ENCODE measurements at regions not wholly inside any gene's neighbourhood (a gene's known extent, or its start where the extent isn't known, plus 50 kb on each side); places are given as distances from the start of the nearest gene placed in this dataset.

GRCh38 chr5:169445191-169445590 lies 138.4 kb upstream of the SPDL1 start:
- no peak for DNase-seq

- DNase-seq: no peak
These were observed 140.4 kb upstream of the SPDL1 start for GRCh38 chr5:169442913-169443784.

GRCh38 chr5:169442403-169442874 lies 141.1 kb upstream of the SPDL1 start:
- no peak for DNase-seq

- no peak for DNase-seq
These were observed 139.3 kb upstream of the SLIT3 start for GRCh38 chr5:169440107-169440705.

- DNase-seq: no peak
These were observed 138.4 kb upstream of the SLIT3 start for GRCh38 chr5:169439362-169439761.

- DNase-seq: no peak
These were observed 134.7 kb upstream of the SLIT3 start for GRCh38 chr5:169435506-169436229.

GRCh38 chr5:169433221-169433651 lies 132.3 kb upstream of the SLIT3 start:
- DNase-seq: no peak

- DNase-seq: no peak
These were observed 130.4 kb upstream of the SLIT3 start for GRCh38 chr5:169431386-169431785.

GRCh38 chr5:169430671-169431070 lies 129.7 kb upstream of the SLIT3 start:
- DNase-seq: no peak

- DNase-seq: no peak
These were observed 128.1 kb upstream of the SLIT3 start for GRCh38 chr5:169429044-169429443.

GRCh38 chr5:169426784-169427183 lies 125.8 kb upstream of the SLIT3 start:
- DNase-seq: no peak

GRCh38 chr5:169424670-169425378 lies 123.9 kb upstream of the SLIT3 start:
- no peak for DNase-seq

- DNase-seq: no peak
These were observed 123.3 kb upstream of the SLIT3 start for GRCh38 chr5:169424279-169424655.

- no peak for DNase-seq
These were observed 122.8 kb upstream of the SLIT3 start for GRCh38 chr5:169423580-169424278.

- DNase-seq: no peak
These were observed 121.1 kb upstream of the SLIT3 start for GRCh38 chr5:169422087-169422486.

GRCh38 chr5:169421677-169422076 lies 120.7 kb upstream of the SLIT3 start:
- no peak for DNase-seq

GRCh38 chr5:169417676-169418075 lies 116.7 kb upstream of the SLIT3 start:
- no peak for DNase-seq

- no peak for DNase-seq
These were observed 115.8 kb upstream of the SLIT3 start for GRCh38 chr5:169416583-169417196.

GRCh38 chr5:169415948-169416347 lies 115.0 kb upstream of the SLIT3 start:
- no peak for DNase-seq

GRCh38 chr5:169415371-169415770 lies 114.4 kb upstream of the SLIT3 start:
- DNase-seq: no peak

GRCh38 chr5:169413416-169413815 lies 112.5 kb upstream of the SLIT3 start:
- no peak for DNase-seq

- no peak for DNase-seq
These were observed 111.9 kb upstream of the SLIT3 start for GRCh38 chr5:169412831-169413230.
